Astrocyte of the hippocampus (primary cell): ENCODE measurements at regions not wholly inside any gene's neighbourhood (a gene's known extent, or its start where the extent isn't known, plus 50 kb on each side); places are given as distances from the start of the nearest gene placed in this dataset.
A peak's percentile ranks its signal among the peaks of the same experiment; 100 is the strongest.

ENCODE experiments used
- DNase-seq: peaks from one replicate; pipeline ENCODE4 v3.0.0; 2011; ENCODE audit warnings: low read depth, low spot score

GRCh38 chr6:167643223-167643622 is 183.5 kb upstream of the AFDN start:
- no peak for DNase-seq

DNA sequence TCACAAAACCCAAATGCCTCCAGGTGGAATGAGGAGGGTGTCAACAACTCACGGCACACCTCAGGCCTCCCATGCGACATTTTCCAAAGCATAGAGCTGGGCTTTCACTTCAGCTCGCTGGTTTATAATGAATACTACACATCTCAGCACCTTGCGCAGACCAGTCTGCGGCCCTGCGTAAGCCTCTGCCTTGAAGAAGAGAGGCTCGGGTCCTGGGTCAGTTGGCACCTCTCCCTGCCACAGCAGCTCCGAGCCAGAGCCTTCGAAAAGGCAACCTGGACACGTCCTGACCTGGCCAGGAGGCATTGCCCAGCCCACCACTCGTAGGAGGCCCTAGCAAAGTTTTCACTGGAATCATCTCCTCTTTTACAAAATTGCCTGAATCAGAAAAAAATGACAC is 183.0 kb upstream of the AFDN start:
- no peak for DNase-seq

- no peak for DNase-seq
These were observed 182.1 kb upstream of the AFDN start for GRCh38 chr6:167644412-167645132.

- no peak for DNase-seq
These were observed 181.3 kb upstream of the AFDN start for GRCh38 chr6:167645368-167645767.

DNA sequence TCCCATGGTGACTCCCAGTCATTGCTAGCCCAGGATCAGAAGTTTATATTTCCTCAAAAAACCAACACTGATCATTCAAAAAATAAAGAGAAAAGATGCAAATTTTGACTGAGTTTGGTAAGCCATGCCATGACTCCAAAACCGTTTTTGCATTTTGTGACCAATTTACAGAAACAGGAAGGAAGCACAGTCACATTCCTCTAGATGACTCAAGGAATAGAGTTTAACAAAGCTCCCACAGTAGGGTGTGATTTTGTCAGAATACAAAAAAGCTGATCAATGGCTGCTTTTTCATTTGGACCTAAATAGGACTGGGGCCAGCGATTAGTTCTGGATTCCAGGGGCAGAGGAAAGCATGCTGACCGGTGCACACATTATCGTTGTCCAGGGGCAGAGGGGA is 179.4 kb upstream of the AFDN start:
- no peak for DNase-seq

DNA sequence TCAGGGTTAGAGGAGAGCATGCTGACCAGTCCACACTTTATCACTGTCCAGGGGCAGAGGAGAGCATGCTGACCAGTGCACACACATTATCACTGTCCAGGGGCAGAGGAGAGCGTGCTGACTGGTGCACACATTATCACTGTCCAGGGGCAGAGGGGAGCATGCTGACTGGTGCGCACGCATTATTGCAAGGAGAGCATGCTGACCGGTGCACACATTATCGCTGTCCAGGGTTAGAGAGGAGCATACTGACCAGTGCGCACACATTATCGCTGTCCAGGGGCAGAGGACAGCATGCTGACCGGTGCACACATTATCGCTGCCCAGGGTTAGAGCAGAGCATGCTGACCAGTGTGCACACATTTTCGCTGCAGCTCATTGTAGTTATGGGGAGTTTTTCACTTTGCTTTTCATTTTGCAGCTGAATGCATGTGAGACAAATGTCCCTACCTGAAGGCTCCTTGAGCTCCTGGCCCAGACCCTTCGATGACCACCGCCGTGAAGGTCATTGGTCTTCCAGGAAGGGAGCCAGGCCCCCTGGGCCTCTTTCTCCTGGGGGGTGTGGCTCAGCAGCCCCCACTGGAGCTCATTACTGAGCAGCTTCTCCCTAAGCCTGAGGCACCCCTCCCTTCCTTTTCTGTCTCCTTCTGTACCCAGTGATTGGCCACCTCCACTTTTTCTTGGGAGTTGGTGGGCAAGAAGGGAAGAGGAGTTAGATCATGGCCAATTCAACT is 178.8 kb upstream of the AFDN start:
- no peak for DNase-seq

GRCh38 chr6:167648501-167649278 is 178.0 kb upstream of the AFDN start:
- DNase-seq: no peak

GRCh38 chr6:167649476-167649875 is 177.2 kb upstream of the AFDN start:
- no peak for DNase-seq

GRCh38 chr6:167650730-167651317 is 175.9 kb upstream of the AFDN start:
- DNase-seq: no peak

DNA sequence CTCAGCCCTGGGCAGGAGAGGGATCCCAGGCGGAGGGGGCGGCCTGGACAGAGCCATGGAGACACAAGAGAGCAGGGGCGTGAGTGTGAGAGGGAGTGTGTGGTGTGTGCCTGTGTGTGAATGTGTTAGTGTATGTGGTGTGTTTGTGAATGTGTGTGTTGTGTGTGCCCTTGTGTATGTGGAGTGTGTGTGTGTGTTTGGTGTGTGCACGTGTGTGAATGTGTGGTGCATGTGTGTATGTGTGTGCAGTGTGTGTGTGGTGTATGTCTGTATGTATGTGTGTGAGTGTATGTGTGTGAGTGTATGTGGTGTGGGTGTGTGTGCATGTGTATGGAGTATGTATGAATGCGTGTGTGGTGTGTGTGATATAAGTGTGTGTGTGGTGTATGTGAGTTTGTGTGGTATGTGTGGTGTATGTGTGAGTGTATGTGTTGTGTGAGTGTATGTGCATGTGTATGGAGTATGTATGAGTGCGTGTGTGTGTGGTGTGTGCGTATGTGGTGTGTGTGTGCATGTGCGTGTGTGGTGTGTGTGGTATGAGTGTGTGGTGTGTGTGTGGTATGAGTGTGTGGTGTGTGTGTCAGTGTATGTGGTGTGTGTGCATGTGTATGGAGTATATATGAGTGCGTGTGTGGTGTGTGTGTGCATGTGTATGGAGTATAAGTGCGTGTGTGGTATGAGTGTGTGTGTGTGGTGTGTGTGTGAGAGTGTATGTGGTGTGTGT is 175.2 kb upstream of the AFDN start:
- no peak for DNase-seq

GRCh38 chr6:167652042-167652700 is 174.5 kb upstream of the AFDN start:
- DNase-seq: no peak

GRCh38 chr6:167652701-167653095 is 174.0 kb upstream of the AFDN start:
- no peak for DNase-seq

GRCh38 chr6:167653561-167653960 is 173.2 kb upstream of the AFDN start:
- no peak for DNase-seq

DNA sequence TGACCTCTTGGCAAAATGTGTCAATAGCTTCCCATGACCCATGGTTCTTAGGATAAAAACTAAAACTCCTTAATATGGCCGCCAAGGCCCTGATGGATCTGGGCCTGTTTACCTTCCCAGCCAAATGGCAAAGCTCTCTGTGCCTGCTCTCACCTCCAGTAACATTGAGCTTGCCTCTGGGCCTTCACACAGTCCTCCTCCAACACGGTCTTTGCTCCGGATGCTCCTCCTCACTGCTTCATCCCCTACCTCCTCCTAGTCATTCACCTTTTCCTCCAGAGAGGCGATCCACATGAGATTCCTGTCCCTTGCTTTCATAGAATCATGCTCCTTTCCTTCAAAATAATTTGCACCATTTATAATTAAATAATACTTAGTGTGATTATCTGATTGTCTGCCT is 172.3 kb upstream of the AFDN start:
- no peak for DNase-seq

- no peak for DNase-seq
These were observed 171.4 kb upstream of the AFDN start for GRCh38 chr6:167655174-167655821.

GRCh38 chr6:167658106-167658505 is 168.6 kb upstream of the AFDN start:
- DNase-seq: no peak

DNA sequence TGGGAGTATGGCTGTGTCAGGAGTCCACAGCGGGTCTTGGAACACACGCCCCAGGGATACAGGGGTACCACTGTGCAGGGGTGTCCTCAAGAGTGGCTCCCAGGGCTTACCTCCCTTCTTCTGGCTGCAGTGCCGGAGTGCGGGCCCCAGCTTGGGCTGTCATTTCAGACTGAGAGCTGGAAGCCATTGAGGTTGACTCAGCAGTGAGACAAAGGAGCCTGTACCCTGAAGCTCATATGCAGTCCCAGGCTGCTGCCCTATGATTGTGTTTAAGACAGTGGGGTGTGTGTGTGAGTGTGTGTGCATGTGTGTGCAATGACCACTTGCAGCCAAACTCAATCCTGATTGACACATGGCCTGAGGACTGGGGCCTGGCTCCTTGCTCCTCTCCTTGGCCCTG is 167.7 kb upstream of the AFDN start:
- DNase-seq: no peak

GRCh38 chr6:167660424-167660823 is 166.3 kb upstream of the AFDN start:
- DNase-seq: no peak

DNA sequence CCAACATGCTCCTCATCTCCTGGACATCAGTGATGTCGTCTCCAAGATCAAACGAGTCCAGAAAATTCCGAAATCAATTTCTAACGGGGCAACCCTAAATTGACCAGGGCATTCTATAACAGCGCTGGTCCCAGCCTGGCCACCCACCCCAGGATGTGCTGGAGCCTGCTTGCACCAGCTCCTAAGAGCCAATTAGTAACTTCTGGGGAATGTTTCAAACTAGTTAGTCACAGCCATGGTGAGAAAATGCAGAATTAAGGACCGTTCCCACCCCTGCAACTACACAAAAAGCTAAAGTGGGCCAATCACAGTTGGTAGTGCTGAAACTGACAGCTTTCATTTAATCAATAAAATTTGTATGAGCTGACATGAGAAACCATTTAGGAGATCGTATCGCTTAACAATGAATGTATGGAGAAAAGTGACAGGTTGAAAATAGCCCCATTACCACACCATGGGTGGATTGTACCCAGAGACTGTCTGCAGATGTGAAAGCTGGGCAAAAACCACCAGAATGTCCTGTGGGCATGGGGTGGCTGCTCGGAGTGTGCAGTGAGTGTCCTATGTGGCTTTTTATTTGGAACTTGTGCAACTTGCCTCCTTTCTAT is 165.7 kb upstream of the AFDN start:
- DNase-seq: peak; percentile 67

DNA sequence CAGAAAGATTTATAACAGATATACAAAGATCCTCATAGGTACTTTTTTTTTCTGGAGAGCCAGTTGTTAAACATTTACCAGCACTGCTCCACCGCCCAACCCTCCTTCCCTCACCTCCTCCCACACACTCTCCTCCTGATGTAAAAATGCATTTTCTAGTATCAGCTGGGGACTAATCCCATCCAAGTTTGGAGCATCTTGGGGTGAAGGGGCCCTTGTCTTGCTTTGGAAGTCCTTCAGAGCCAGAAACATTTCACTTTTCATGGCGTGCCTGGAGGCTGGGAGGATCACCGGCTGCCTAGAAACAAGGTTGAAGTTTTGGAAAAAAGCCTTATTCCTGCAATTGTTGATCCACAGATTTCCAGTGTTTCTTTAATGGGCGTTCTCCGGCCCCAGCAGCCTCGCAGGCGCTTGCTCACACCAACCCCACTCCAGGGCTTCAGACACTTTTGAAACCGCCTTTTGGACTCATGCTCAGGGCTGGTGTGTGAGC is 165.1 kb upstream of the AFDN start:
- no peak for DNase-seq
